Neural cell (in vitro differentiated cells): ENCODE measurements at regions not wholly inside any gene's neighbourhood (a gene's known extent, or its start where the extent isn't known, plus 50 kb on each side); places are given as distances from the start of the nearest gene placed in this dataset.
"Not testable (repeated sequence)": the region's sequence is repeated elsewhere in the genome, so short reads cannot be mapped to it uniquely, and the experiment has no call there.

Experiments used
- H2AFZ ChIP-seq: fragments of 200-600, 300-800 bp; sonication (generic), shearing (Covaris generic); 2 replicates; pipeline ENCODE4 v1.6.0; 2014; ENCODE audit warnings: low read depth, mild to moderate bottlenecking, antibody characterized with exemption, low read length, moderate library complexity
- H3F3A ChIP-seq: fragments of 200-600 bp; shearing (Covaris generic); 2 replicates; pipeline ENCODE4 v1.6.1; 2016; ENCODE audit warnings: mild to moderate bottlenecking, moderate library complexity, mixed read lengths, antibody characterized with exemption, low read length; ENCODE audit not compliant: insufficient read depth, poor library complexity, severe bottlenecking
- H3K27ac ChIP-seq: fragments of 200-600, 300-800 bp; sonication (generic), shearing (Covaris generic); 2 replicates; pipeline ENCODE4 v1.5.1; 2014; ENCODE audit warnings: mild to moderate bottlenecking, low read length, moderate library complexity
- H3K27me3 ChIP-seq: fragments of 300-800, 200-600 bp; sonication (generic), shearing (Covaris generic); 2 replicates; pipeline ENCODE4 v1.6.0; 2014; ENCODE audit warnings: mild to moderate bottlenecking, low read depth, low read length, moderate library complexity; ENCODE audit not compliant: insufficient read depth
- H3K36me3 ChIP-seq: fragments of 300-800, 200-600 bp; sonication (generic), shearing (Covaris generic); 2 replicates; pipeline ENCODE4 v1.5.1; 2014; ENCODE audit warnings: mild to moderate bottlenecking, antibody characterized with exemption, low read length, moderate library complexity; ENCODE audit not compliant: insufficient read depth
- H3K4me2 ChIP-seq: fragments of 300-800, 200-600 bp; sonication (generic), shearing (Covaris generic); 2 replicates; pipeline ENCODE4 v1.6.0; 2014; ENCODE audit warnings: mild to moderate bottlenecking, low read length
- H3K4me3 ChIP-seq: fragments of 300-800, 200-600 bp; sonication (generic), shearing (Covaris generic); 2 replicates; pipeline ENCODE4 v1.5.1; 2014; ENCODE audit warnings: mild to moderate bottlenecking, low read length, moderate library complexity
- H3K79me2 ChIP-seq: fragments of 200-600 bp; shearing (Covaris generic); replicated peaks from 2 replicates; pipeline ENCODE4 v1.6.0; 2014; ENCODE audit warnings: mild to moderate bottlenecking, low read length, moderate library complexity; ENCODE audit not compliant: insufficient read depth
- H3K9ac ChIP-seq: fragments of 300-800, 200-600 bp; sonication (generic), shearing (Covaris generic); 2 replicates; pipeline ENCODE4 v1.6.1; 2016; ENCODE audit warnings: mild to moderate bottlenecking, low read length, mixed read lengths
- H3K9me2 ChIP-seq: fragments of 200-600 bp; shearing (Covaris generic); 2 replicates; pipeline ENCODE4 v1.6.1; 2016; ENCODE audit warnings: mild to moderate bottlenecking, low read length, mixed read lengths; ENCODE audit not compliant: insufficient read depth
- H3K9me3 ChIP-seq: fragments of 200-600, 300-800 bp; sonication (generic), shearing (Covaris generic); 2 replicates; pipeline ENCODE4 v1.6.1; 2016; ENCODE audit warnings: mild to moderate bottlenecking, mixed run types, low read length, moderate library complexity, mixed read lengths
- H4K20me1 ChIP-seq: fragments of 200-600 bp; shearing (Covaris generic); 2 replicates; pipeline ENCODE4 v1.6.1; 2016; ENCODE audit warnings: mild to moderate bottlenecking, mixed run types; ENCODE audit not compliant: insufficient read depth
- EP300 ChIP-seq: fragments of 450-650 bp; conservative IDR thresholded peaks from 2 replicates; pipeline ENCODE4 v1.6.1; 2014; ENCODE audit warnings: antibody characterized with exemption, mild to moderate bottlenecking, moderate library complexity; ENCODE audit not compliant: poor library complexity, severe bottlenecking
- EZH2 ChIP-seq: fragments of 200-600, 300-800 bp; shearing (Covaris generic), sonication (generic); IDR thresholded peaks from 2 replicates; pipeline ENCODE4 v1.6.1; 2014; ENCODE audit warnings: antibody characterized with exemption, low read length, borderline replicate concordance, mild to moderate bottlenecking; ENCODE audit not compliant: insufficient read depth, poor library complexity, severe bottlenecking
- MXI1 ChIP-seq: fragments of 450-650 bp; conservative IDR thresholded peaks from 2 replicates; pipeline ENCODE4 v1.6.1; 2014; ENCODE audit warnings: antibody characterized with exemption, mild to moderate bottlenecking; ENCODE audit not compliant: poor library complexity, severe bottlenecking
- POLR2AphosphoS5 ChIP-seq: IDR thresholded peaks from 2 replicates; pipeline ENCODE4 v1.6.1; 2012
- RAD21 ChIP-seq: fragments of 450-650 bp; conservative IDR thresholded peaks from 2 replicates; pipeline ENCODE4 v1.6.1; 2014; ENCODE audit warnings: antibody characterized with exemption, mild to moderate bottlenecking, moderate library complexity
- SMC3 ChIP-seq: fragments of 450-650 bp; conservative IDR thresholded peaks from 2 replicates; pipeline ENCODE4 v1.6.1; 2014; ENCODE audit warnings: antibody characterized with exemption, mild to moderate bottlenecking, moderate library complexity; ENCODE audit not compliant: poor library complexity
- TAF1 ChIP-seq: IDR thresholded peaks from 2 replicates; pipeline ENCODE4 v1.6.1; 2012; ENCODE audit warnings: low read depth
- TF ChIP-seq, protein P1 (sequence below): IDR thresholded peaks from 2 replicates; pipeline ENCODE4 v1.6.1; 2012; ENCODE audit warnings: borderline replicate concordance
- TF ChIP-seq, protein P2 (sequence below): fragments of 450-650 bp; IDR thresholded peaks from 2 replicates; pipeline ENCODE4 v1.5.1; 2014; ENCODE audit warnings: antibody characterized with exemption, mild to moderate bottlenecking, moderate library complexity; ENCODE audit not compliant: poor library complexity, severe bottlenecking

DNA sequence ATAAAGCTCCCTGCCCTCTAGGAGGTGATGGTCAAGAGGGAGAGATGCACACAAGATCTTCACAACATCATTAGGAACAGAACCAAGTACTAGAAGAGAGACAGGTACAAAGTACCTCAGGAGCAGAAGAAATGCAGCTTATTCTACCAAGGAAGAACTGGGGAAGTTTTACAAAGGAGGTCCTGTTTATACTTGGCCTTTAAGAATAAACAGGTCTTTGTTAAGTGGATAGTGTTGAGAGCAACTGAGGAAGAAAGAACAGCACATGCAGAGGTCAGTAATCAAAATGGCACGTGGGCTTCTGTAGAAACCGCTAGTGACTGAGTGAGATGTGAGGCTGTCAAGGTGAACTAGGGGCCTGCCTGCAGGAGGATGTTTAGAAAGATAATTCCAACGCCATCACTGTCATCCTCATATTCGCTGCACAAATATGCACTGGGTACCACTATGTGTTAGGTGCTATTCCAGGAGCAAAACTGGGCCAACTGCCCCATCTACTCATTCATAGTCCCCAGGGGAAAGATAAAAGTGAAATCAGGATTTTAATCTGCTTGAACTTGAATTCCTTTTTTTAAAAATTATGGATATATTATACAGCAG lies 61.1 kb downstream of the ID4 start:
- Histone ChIP-seq H3K79me2 (no peaks in the 10 kb centered on the region), H3K27me3 (no peaks in the 10 kb centered on the region), H3F3A (no peaks in the 10 kb centered on the region), H3K4me2 (no peak overlapping the region), H3K9ac (no peak overlapping the region), H3K9me2 (no peaks in the 10 kb centered on the region), H3K9me3 (no peaks in the 10 kb centered on the region), H3K4me3 (no peak overlapping the region), H3K27ac (no peak overlapping the region), H3K36me3 (no peaks in the 10 kb centered on the region), H2AFZ (no peak overlapping the region), H4K20me1 (no peaks in the 10 kb centered on the region)
- TF ChIP-seq, protein P1, sequence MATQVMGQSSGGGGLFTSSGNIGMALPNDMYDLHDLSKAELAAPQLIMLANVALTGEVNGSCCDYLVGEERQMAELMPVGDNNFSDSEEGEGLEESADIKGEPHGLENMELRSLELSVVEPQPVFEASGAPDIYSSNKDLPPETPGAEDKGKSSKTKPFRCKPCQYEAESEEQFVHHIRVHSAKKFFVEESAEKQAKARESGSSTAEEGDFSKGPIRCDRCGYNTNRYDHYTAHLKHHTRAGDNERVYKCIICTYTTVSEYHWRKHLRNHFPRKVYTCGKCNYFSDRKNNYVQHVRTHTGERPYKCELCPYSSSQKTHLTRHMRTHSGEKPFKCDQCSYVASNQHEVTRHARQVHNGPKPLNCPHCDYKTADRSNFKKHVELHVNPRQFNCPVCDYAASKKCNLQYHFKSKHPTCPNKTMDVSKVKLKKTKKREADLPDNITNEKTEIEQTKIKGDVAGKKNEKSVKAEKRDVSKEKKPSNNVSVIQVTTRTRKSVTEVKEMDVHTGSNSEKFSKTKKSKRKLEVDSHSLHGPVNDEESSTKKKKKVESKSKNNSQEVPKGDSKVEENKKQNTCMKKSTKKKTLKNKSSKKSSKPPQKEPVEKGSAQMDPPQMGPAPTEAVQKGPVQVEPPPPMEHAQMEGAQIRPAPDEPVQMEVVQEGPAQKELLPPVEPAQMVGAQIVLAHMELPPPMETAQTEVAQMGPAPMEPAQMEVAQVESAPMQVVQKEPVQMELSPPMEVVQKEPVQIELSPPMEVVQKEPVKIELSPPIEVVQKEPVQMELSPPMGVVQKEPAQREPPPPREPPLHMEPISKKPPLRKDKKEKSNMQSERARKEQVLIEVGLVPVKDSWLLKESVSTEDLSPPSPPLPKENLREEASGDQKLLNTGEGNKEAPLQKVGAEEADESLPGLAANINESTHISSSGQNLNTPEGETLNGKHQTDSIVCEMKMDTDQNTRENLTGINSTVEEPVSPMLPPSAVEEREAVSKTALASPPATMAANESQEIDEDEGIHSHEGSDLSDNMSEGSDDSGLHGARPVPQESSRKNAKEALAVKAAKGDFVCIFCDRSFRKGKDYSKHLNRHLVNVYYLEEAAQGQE: no peak
- TF ChIP-seq SMC3: no peak
- no peak for TF ChIP-seq EP300
- TF ChIP-seq TAF1: no peak
- TF ChIP-seq EZH2: no peak
- TF ChIP-seq, protein P2, sequence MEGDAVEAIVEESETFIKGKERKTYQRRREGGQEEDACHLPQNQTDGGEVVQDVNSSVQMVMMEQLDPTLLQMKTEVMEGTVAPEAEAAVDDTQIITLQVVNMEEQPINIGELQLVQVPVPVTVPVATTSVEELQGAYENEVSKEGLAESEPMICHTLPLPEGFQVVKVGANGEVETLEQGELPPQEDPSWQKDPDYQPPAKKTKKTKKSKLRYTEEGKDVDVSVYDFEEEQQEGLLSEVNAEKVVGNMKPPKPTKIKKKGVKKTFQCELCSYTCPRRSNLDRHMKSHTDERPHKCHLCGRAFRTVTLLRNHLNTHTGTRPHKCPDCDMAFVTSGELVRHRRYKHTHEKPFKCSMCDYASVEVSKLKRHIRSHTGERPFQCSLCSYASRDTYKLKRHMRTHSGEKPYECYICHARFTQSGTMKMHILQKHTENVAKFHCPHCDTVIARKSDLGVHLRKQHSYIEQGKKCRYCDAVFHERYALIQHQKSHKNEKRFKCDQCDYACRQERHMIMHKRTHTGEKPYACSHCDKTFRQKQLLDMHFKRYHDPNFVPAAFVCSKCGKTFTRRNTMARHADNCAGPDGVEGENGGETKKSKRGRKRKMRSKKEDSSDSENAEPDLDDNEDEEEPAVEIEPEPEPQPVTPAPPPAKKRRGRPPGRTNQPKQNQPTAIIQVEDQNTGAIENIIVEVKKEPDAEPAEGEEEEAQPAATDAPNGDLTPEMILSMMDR: no peak
- TF ChIP-seq POLR2AphosphoS5: no peak
- no peak for TF ChIP-seq RAD21
- no peak for TF ChIP-seq MXI1

DNA sequence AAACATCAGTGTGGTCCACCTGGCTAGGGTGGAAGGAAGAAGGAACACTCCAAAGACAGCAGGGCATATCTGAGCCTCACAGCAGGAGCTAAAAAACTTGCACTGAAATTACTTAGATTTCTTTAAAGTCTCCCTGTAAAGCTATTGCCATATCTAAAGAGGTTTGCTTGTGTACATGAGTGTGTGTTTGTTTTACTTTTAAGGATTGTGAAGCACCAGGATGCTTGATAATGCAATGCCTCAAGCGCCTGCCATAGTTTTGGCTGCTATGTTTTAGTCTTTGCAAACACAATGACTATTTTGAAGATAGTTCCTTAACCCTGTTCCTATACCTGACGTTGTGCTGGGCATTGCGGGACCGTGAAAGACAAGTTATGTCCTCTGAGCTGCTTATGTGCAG lies 65.0 kb downstream of the ID4 start:
- no peaks in the 10 kb centered on the region for H3K79me2 ChIP-seq
- H3K27ac ChIP-seq: no peak overlapping the region
- H3K4me3 ChIP-seq: no peak overlapping the region
- no peaks in the 10 kb centered on the region for H3K27me3 ChIP-seq
- no peaks in the 10 kb centered on the region for H3K9me2 ChIP-seq
- no peaks in the 10 kb centered on the region for H3K36me3 ChIP-seq
- H3K9me3 ChIP-seq: no peaks in the 10 kb centered on the region
- H3K4me2 ChIP-seq: no peak overlapping the region
- no peaks in the 10 kb centered on the region for H4K20me1 ChIP-seq
- H3K9ac ChIP-seq: no peak overlapping the region
- TF ChIP-seq EP300 (no peak), RAD21 (no peak), EZH2 (no peak), POLR2AphosphoS5 (no peak), SMC3 (no peak)
- TF ChIP-seq, protein P1: no peak
- no peak overlapping the region for H2AFZ ChIP-seq
- no peaks in the 10 kb centered on the region for H3F3A ChIP-seq

DNA sequence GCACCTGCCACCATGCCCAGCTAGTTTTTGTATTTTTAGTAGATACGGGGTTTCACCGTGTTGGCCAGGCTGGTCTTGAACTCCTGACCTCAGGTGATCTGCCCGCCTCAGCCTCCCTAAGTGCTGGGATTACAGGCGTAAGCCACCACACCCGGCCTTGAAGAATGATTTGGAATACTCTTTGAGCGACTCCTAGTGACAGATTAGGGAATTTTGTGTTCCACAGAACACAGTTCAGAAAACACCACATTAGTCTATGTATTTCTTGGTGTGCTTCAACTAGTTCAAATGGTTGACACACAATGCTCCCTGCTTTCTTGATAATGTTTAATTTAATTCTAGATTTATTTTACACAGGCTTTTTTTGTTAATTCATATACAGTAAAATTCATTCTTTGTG lies 67.2 kb downstream of the ID4 start:
- not testable (repeated sequence) for H3K4me2 ChIP-seq, H4K20me1 ChIP-seq, H3K9me3 ChIP-seq, H3F3A ChIP-seq, H3K9ac ChIP-seq, H2AFZ ChIP-seq, H3K27me3 ChIP-seq, H3K27ac ChIP-seq, H3K79me2 ChIP-seq, H3K4me3 ChIP-seq, H3K36me3 ChIP-seq, H3K9me2 ChIP-seq
